ENCODE measurements at regions not wholly inside any gene's neighbourhood (a gene's known extent, or its start where the extent isn't known, plus 50 kb on each side); places are given as distances from the start of the nearest gene placed in this dataset.

DNA sequence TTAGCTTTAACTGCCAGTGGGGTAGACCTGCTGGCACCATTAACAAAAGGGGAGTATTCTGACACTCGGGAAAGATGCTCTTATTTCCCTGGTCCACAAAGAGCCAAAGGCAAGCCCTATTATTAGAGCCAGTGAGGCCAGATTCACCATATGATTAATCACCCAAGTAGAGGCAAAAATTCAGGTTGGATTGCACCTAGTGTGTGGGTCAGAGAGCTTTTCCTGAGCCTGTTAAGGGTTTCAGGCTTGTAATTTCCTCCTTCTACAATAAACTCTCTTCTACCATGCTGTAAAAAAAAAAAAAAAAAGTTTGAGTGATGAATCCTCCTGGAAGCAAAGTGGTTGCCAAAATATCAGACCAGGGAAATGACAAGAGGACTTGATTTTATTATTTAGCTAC lies 163.5 kb downstream of the MBL2 start:
- no peak for DNase-seq

DNA sequence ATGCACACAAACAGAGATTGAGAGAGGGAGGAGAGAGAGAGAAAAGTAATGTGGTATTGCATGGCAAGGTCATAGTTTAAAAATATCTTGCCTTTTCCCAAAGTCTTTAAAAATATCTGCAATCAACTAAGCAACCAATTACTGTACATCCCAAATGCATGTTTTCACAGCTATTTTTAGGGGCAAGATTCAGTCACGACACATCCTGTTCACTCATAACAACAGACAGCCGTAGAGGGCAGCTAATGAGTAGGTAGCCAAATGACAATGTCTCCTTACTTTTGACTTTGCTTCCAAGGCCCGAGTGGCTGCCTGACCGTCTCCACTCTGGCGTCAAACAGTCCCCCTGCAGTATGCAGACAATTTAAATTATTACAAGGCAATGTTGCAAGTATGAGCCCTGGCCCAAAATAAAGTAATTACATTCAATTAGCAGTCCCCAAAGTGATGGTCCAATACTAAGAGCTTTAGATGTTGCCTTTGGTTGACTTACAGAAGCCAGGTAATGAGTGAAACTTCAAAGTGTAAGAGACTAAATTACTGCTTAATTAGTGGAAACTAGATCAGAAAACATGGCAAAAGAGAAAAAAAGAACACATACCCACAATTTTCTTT lies 162.9 kb downstream of the MBL2 start:
- DNase-seq: no peak

DNA sequence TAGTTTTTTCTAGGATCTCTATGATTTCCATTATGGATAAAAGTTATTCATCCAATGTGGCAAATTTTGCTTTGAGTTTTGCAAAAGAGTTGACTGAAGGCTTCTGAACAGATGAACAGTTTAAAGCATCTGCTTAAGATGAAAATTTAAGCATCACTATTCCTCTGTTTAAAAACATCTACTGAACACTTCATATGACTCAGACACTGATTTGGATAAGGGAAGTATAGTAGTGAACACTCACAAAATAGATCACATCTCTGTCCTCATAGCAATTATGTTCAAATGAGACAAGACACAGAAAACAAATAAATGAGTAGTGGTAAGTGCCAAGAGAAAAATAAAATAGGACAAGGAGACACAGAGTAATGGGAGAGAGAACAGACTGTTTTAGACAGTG lies 157.3 kb downstream of the MBL2 start:
- no peak for DNase-seq

DNA sequence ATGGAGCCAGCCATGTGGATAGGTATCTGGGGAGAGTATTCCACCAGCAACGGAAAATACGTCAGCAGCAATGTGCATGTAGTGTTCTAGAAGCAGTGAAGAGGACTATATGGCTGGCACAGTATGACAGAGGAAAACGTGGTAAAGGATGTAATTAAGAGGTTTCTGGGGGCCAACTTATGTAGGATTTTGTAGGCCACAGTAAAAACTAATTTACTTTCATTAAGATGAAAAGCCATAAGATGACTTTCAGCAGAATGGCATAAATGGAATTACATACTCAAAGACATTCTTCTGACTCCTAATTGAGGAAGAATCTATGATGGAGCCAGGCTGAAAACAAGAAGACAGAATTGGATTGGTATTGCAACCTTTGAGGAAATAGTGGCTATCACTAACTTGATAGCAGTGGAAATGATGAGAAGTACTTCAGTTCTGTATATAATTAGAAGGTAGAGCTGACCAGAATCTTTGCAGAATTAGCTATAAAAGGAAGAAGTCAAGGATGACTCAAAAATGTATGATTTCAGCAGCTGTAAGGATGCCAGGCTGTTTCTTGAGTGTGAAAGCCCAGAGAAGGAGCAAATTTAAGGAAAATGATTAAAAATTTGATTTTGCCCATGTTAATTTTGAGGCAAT lies 156.7 kb downstream of the MBL2 start:
- DNase-seq: peak in 1 of 4 experiments; percentile 28

DNA sequence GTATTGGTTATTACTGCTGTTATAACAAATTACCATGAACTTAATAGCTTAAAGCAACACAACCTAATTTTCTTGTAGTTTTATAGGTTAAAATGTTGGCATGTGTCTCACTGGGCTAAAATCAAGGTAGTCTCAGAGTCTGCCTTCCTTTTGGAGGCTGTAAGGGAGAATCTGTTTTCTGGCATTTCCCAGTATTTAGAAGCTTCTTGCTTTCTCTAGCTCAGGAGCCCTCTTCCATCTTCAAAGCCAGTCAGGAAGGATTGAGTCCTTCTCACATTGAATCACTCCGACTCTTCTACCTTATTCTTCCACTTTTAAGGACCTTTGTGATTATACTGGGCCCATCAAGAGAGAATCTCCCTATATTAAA lies 156.2 kb downstream of the MBL2 start:
- DNase-seq: no peak

DNA sequence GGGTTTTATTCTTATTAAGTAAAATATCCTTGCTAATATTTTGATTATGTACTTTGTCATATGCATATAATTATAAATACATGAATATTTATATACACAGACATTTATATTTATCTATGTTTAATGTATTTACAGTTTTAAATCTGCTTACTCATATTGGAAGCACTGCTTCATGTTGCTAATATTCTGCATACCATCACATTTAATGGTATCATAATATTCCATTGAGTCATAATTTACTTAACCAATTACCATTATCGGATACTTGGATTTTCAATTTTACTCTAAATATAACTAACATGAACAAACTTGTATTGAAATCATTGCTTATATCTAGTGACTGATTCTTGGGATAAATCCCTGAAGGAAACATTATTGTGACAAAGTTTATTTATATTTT lies 155.2 kb downstream of the MBL2 start:
- DNase-seq: no peak

DNA sequence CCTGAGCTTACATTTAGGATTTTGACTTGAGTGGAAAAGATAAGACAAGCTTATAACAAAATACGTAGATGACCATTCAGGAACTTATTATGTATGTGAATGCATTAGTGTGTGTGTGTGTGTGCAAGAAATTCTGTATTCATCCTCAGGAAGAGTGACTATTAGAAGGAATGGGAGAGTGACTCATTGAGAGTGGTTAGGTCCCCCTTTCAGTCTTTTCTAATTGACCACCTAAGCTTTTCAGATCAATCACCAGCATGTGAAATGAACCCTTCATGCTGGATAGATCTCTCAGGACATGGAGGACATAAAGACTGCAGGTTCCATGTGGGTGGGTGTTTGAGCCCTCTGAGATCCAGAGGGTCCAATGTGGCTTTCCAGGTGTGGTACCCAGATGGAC lies 153.5 kb downstream of the MBL2 start:
- no peak for DNase-seq

DNA sequence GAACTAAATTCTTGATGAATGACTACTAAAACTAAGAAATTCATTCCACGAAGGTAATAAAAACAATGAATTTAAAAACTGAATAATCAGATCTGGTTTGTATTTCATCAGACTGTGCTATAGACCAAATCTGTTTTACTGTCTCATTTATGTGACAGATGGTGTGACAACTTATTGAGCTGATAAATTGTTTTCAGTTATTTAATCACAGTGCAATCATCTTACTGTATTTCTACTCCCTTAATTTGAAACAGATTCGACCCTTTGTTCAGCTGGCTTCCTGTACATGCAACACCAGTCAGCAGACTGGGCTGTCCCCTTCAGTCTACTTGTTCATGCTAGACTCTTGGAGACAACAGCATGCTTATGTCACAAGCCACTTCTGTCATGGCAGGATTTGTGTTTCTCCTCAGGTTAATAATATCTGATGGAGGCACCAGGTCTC lies 150.9 kb downstream of the MBL2 start:
- no peak for DNase-seq

DNA sequence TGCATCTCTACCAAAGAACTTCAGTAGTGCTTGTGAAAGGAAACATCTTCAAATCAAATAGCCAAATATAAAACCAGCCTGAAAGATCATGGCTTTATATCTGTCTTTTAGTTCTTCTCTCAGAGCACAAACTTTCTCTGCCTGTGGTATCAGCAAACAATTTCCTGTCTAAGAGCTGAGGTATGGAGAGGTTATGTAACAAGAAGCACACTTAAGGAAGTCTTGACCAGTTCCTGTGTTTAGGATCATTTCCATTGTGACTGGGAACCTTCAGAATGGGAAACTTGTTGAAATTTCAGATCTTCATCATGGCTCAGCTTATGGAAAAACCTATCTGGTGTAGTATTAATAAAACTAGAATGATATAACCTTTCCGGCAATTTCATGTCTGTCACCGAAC lies 148.8 kb downstream of the MBL2 start:
- DNase-seq: peak in 2 of 4 experiments; percentile 2 to 16

DNA sequence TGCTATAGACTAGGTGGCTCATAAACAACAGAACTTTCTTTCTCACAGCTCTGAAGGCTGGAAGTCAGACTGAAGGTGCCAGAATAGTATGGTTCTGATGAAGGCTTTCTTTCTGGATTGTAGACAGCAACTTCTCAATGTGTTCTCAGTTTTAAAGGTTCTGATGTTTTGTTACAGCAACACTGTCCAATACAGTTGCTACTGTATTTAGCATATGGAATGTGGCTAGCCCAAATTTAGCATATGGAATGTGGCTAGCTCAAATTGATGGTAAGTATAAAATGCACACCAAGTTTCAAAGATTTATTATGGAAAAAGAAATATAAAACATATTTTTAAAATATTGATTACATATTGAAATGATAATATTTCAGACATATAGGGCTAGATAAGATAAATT lies 145.3 kb downstream of the MBL2 start:
- no peak for DNase-seq

DNA sequence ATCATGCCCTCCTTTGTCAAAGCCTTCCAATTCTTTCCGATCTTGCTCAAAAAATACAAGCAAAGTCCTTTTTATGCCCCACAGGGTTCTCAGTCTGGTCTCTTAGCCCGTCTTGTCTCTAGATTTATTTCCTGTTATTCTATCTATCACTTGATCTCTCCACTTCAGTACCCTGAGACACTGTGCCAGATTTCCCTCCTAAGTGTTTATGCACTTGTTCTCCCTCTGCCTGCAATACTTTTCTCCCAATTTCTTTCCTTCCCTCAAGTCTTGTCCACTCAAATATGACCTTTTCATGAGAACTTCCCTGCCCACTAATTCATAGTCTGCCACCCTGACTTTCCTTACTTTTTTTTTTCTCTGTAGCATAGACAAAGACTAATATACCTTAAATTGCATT lies 141.4 kb downstream of the MBL2 start:
- no peak for DNase-seq

DNA sequence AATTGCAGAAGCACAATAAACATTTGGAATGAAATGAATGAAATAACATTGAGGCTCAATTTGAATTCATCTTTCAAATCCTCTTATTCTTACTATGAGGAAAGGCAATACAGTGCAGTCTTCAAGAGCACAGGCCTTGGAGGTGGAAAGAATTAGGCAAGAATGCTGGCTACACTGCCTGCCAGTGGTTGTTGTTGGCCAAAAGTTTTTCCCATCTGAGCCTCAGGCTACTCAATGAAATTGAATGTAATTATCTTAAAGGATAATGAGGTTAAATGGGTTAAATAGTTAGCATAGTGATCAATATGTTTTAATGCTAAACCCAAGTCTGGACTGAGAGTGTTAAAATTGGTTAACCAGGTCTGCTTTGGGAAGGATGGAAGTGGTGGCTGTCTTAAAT lies 140.9 kb downstream of the MBL2 start:
- no peak for DNase-seq

DNA sequence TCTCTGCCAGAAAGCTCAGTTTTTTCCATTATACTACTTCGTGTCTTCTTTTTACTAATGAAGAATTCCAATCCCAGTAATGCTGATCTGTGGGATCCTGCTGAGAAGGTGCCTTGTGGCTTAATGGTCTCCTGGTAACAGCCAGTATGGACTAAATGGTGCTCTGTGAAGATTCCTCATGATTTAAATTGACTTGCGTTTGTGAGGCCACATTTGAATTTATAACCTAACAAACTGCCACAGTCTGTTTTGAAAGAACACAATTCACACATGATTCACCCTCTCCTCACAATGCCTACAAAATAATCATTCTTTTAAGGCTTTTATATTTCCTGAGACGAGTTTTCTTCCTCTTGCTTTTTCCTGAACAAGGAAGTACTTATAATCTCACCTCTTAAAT lies 140.0 kb downstream of the MBL2 start:
- DNase-seq: no peak

DNA sequence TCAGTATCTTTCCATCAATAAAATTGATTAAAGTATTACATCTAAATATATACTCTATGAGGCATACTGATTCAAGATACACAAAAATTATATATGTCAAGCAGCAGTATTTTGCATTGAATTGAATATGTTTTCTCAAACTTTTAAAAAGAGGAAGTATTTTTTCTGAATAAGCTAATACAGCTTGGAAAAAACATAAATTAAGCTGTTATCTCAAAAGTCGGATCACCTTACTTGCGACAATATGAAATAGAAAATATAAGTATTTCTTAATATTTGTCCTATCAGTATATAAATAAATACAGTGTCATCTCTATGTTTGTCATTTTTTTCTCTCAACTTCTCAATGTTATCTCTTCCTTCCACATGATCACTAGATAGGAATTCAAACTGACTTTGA lies 139.3 kb downstream of the MBL2 start:
- peak in 1 of 4 experiments; percentile 2 for DNase-seq

DNA sequence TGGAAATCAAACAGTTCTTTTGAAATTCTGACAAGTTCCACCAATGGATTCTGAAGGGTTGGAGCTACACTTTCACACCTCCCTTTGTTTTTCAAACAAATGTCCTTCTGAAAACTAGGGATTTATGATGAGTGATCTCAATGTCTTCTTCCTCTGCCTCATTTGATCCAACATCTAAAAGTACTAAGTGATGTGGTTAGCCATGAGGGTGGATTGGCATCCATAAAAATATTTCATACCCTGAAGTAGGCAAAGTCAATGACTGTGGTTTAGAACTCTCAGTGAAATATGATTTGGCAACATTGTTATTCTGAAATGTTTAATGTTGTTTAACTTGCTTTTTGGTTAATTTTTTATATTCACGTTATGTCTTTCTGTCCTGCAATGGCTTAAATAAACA lies 136.9 kb downstream of the MBL2 start:
- no peak for DNase-seq

DNA sequence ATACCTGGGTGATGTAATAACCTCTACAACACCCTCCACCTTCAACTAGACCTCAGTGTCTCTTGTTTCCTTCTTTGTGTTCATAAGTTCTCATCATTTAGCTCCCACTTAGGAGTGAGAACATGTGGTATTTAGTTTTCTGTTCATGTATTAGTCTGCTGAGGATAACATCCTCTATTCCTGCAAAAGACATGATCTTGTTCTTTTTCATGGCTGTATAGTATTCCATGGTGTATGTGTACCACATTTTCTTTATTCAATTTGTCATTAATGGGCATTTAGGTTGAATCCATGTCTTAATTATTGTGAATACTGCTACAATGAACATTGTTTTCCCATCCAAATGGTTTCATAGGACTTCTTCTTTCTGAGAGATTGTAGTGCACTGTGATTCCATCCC lies 135.7 kb downstream of the MBL2 start:
- no peak for DNase-seq

DNA sequence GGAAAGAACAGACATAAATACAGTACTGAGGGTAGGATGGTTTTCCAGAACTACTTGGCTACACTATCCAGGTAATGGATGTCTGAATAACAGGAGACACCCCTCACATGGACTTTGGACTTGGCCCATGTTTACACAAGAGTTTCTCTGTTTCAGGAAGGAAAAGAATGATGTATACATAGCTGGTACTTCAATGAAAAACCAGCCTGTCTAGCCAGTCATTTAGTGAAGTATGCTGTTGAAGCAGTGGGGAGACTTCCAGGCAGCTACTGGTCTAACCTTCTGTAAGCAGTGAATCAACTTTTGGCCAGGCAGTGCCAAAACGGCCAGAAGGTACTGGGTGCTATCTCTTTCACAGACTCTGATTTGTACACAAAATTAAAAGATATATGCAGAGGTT lies 135.0 kb downstream of the MBL2 start:
- no peak for DNase-seq

DNA sequence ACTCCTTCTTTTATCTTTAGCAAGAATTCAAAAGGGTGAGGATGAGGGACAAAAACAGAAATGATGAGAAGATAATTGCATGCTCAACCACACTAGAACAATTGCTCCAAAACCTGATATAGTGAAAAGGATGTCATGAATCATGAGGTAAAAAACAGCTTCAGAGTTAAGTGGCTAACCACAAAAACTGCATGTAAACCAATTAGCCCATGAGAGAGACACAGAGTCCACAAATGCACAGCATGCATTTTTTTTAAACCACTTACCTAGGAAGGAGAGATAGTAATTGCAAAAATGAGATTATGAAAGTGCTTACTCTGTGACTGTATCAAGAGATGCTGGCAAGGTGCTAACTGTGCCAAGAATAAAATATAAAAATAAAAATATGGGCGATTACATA lies 132.9 kb downstream of the MBL2 start:
- no peak for DNase-seq

DNA sequence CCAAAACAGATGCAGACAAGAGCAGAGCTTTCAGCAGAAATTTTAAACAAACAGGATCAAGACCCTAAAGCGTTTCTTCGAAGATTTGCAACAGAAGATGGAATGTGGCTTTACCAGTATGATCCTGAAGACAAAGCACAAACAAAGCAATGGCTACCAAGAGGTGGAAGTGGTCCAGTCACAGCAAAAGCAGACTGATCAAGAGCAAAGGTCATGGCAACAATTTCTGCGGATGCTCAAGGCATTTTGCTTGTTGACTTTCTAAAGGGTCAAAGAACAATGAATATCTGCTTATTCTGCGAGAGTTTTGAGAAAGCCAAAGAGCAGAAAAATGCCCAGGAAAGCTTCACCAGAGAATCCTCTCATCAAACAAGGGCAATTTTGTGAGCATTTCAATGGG lies 130.4 kb downstream of the MBL2 start:
- DNase-seq: no peak

DNA sequence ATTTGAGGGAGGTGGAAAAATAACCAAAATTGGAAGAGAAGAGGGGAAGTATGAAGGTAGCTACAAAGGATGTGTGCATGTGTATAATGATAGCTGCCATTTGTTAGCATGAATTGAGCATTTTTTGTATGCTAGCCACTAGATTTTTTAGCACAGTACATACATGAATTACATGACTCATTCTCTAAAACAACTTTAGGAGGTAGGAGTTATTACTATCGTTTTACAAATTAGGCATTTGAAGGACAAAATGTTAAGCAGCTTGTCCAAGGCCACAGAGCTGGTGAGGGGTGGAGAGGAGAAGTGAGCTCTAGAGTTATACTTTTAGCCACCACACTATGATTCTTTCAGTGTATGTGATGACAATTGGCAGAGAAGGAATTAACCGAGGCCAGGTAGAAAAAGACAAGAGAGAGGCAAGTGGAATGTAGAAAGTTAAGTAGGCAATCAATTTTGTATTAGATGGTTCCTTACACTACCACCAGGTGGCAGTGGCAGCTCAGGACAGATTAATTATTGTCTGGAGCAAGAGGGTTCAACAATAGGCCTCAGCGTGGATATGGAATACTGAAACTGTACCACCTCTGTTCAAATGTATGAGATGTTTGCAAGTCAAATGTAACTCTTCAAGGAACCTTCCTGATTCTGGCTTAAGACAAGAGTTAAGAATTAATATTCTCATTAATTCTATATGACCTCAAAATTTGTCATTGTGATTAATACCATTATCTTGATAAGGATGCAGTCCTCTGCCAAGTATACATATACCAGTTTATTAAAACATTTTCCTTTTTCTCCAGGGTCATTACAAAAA lies 128.0 kb downstream of the MBL2 start:
- DNase-seq: peak; percentile 59 to 70 (median 66)

DNA sequence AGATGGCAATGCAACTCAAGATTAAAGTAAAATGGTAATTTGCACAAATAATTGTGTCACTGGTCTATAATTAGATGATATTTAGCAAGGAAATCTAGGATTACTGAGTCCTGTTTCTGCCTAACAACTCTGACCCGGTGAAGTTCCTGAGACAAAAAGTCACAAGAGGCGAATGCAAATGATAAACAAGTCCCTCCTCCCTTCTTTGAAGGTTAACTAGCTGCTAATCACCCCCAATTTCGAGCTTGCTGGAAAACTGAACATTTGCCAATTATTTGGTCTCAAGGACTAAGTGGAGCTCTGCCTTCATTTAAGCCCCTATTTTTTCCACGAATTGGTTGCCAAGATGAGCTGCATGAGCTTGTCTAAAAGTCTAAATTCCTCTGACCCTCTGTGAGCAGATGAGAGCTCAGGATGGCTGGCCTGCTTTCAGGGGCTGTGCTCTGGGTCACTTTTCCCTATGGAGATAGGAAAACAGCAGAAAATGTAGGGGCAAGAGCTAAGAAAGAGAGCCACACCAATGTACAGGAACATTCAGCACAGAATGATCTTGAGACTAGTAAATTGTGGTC lies 127.3 kb downstream of the MBL2 start:
- no peak for DNase-seq

DNA sequence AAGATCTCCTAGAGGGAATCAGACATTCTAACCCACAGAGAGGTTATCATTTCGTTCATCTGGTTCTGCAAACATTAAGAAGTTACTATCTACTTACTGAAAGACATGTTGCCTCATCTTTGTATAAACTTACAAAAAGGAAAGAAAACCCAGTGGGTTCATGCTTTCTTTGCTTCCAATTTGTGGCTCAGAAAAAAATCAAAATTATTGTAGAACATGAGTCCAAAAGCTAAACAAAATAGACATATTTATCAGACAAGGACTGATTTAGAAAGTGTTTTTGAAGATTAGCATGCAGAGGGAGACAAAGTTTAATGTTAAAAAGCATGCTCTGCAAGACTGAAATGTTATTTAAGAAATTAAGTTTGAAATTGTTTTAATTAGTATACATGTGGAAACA lies 123.1 kb downstream of the MBL2 start:
- no peak for DNase-seq

DNA sequence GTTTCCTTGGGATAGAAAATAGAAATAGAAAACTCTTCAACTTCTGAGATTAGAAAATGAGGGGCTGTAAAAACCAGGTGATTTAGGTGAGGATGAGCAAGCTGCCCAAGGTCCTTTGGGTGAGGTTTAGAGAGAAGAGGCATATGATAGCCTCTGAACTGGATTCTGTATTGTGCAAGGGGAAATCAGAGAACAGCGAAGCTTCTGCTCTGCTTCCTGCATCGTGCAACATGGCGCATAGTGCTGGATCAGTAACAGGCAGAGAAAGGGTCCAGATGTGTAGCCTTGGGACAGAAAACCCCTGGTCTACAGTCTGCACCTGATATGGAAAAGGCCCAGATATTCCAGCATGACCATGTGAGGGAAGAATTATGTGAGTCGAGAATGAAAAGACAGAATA lies 121.7 kb downstream of the MBL2 start:
- DNase-seq: no peak

DNA sequence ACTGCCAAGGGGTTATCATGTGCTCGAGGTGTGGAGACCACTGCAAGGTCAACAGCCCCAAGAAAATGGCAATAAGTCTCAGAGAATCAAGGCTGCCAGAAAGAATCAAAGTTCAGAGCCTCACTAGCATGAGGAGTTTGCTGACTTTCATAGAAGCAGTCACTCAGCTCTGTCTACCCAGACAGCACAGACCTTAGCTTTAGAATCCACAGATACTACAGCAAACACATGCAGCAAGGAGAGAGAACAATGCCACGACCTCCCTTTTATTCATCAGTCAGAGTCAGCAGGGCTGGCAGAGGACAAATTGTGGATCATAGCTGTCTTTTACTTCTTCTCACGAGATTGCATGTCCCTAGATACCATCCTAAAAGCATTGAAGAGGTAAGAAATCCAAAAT lies 121.3 kb downstream of the MBL2 start:
- no peak for DNase-seq
